Endothelial cell (in vitro differentiated cells): ENCODE measurements at regions not wholly inside any gene's neighbourhood (a gene's known extent, or its start where the extent isn't known, plus 50 kb on each side); places are given as distances from the start of the nearest gene placed in this dataset.

Experiments used
- DNase-seq: peaks from one replicate; pipeline ENCODE4 v3.0.0; 2021; ENCODE audit warnings: low spot score
- H3K27ac Mint-ChIP-seq: one replicate; pipeline ENCODE4 v1.8.0; 2021; ENCODE audit warnings: mixed read lengths, inconsistent platforms; ENCODE audit not compliant: unreplicated experiment
- H3K27me3 Mint-ChIP-seq: one replicate; pipeline ENCODE4 v1.8.0; 2021; ENCODE audit warnings: mild to moderate bottlenecking, moderate library complexity, mixed read lengths, inconsistent platforms; ENCODE audit not compliant: unreplicated experiment
- H3K36me3 Mint-ChIP-seq: one replicate; pipeline ENCODE4 v1.8.0; 2021; ENCODE audit warnings: mild to moderate bottlenecking, low read depth, mixed read lengths, inconsistent platforms; ENCODE audit not compliant: unreplicated experiment
- H3K4me1 Mint-ChIP-seq: one replicate; pipeline ENCODE4 v1.8.0; 2021; ENCODE audit warnings: mild to moderate bottlenecking, mixed read lengths, inconsistent platforms; ENCODE audit not compliant: unreplicated experiment
- H3K4me3 Mint-ChIP-seq: one replicate; pipeline ENCODE4 v1.8.0; 2021; ENCODE audit warnings: mild to moderate bottlenecking, mixed read lengths, inconsistent platforms; ENCODE audit not compliant: unreplicated experiment
- H3K9me3 Mint-ChIP-seq: one replicate; pipeline ENCODE4 v1.8.0; 2021; ENCODE audit warnings: mixed read lengths, inconsistent platforms; ENCODE audit not compliant: unreplicated experiment
- CTCF ChIP-seq: fragments of 200-600 bp; sonication (generic); IDR thresholded peaks from one replicate; pipeline ENCODE4 v1.5.0; 2021; ENCODE audit warnings: antibody characterized with exemption; ENCODE audit not compliant: unreplicated experiment

- H3K9me3 Mint-ChIP-seq = no peaks in the 10 kb centered on the region
- no peak for DNase-seq
- H3K4me1 Mint-ChIP-seq = peaks cover 11% of the 10 kb centered on the region
- H3K27ac Mint-ChIP-seq = no peak overlapping the region
- TF ChIP-seq CTCF = no peak
- no peak overlapping the region for H3K4me3 Mint-ChIP-seq
- no peaks in the 10 kb centered on the region for H3K27me3 Mint-ChIP-seq
- H3K36me3 Mint-ChIP-seq = no peaks in the 10 kb centered on the region
Observed at GRCh38 chr10:43809211-43809930, 160.7 kb upstream of the ZNF32 start.

- TF ChIP-seq CTCF = no peak
- H3K27ac Mint-ChIP-seq = no peak overlapping the region
- no peaks in the 10 kb centered on the region for H3K9me3 Mint-ChIP-seq
- peaks cover 11% of the 10 kb centered on the region for H3K4me1 Mint-ChIP-seq
- no peak overlapping the region for H3K4me3 Mint-ChIP-seq
- no peaks in the 10 kb centered on the region for H3K27me3 Mint-ChIP-seq
- no peaks in the 10 kb centered on the region for H3K36me3 Mint-ChIP-seq
- no peak for DNase-seq
Observed at GRCh38 chr10:43808136-43808535, 159.5 kb upstream of the ZNF32 start.

GRCh38 chr10:43806831-43807640, 158.4 kb upstream of the ZNF32 start:
- Mint-ChIP-seq H3K4me3 (no peak overlapping the region), H3K9me3 (no peaks in the 10 kb centered on the region), H3K4me1 (peaks cover 14% of the 10 kb centered on the region), H3K36me3 (no peaks in the 10 kb centered on the region), H3K27me3 (no peaks in the 10 kb centered on the region), H3K27ac (no peak overlapping the region)
- TF ChIP-seq CTCF = no peak
- DNase-seq = no peak

DNA sequence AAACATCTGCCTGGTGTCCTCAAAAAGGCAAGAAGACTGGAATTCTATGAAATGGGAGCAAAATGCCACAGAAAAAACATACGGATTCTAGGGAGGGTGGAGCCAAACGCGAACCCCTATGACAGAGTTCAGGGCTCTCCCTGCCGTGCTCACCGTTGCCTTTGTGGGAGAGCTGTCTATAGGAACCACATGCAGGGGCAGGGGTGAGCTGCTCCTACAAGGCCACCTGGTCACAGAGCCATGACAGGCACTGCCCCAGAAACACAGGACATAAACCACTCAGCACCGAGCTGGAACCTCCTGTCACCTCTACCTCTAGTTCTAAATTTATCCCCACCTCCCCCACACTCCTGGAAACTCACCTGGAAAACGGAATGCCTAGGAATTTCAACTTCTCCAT, 155.1 kb upstream of the ZNF32 start:
- Mint-ChIP-seq H3K27ac (no peak overlapping the region), H3K4me1 (peaks cover 16% of the 10 kb centered on the region), H3K27me3 (no peaks in the 10 kb centered on the region), H3K36me3 (no peaks in the 10 kb centered on the region), H3K9me3 (no peaks in the 10 kb centered on the region), H3K4me3 (no peak overlapping the region)
- no peak for TF ChIP-seq CTCF
- no peak for DNase-seq

GRCh38 chr10:43802988-43803696, 154.5 kb upstream of the ZNF32 start:
- Mint-ChIP-seq H3K27me3 (no peaks in the 10 kb centered on the region), H3K9me3 (no peaks in the 10 kb centered on the region), H3K27ac (no peak overlapping the region), H3K4me1 (peaks cover 20% of the 10 kb centered on the region), H3K36me3 (no peaks in the 10 kb centered on the region), H3K4me3 (no peak overlapping the region)
- DNase-seq = no peak
- no peak for TF ChIP-seq CTCF
